GM12878 (cell line): ENCODE measurements at regions not wholly inside any gene's neighbourhood (a gene's known extent, or its start where the extent isn't known, plus 50 kb on each side); places are given as distances from the start of the nearest gene placed in this dataset.

ENCODE experiments used
- ATAC-seq: fragments of 200-7000 bp; cut with Tn5 transposase; 3 replicates; pipeline ENCODE4 v1.9.1; 2020; ENCODE audit warnings: mild to moderate bottlenecking, moderate library complexity
- BruUV-seq: library from RNA; stranded (reverse); fragments of 400-500 nt; replicated peaks from 2 replicates; lab custom pipeline; 2021; lab: Mats Ljungman, UMichigan
- CTCF ChIA-PET: fragments of 300-600 bp; sonication (Branson Sonifier 250); formaldehyde crosslinking; extraction: SDS; loops from one replicate; lab custom pipeline; 2021; ENCODE audit warnings: inconsistent platforms; lab: Yijun Ruan, JAX
- POLR2A ChIA-PET: fragments of 350-600 bp; formaldehyde crosslinking; extraction: SDS; loops from one replicate; lab custom pipeline; 2021; ENCODE audit warnings: inconsistent platforms; lab: Charles Lee
- RAD21 ChIA-PET: fragments of 300-600 bp; sonication (Branson Sonifier 250); formaldehyde crosslinking; loops from one replicate; lab custom pipeline; 2023; ENCODE audit warnings: antibody characterized with exemption; ENCODE audit not compliant: unreplicated experiment; lab: Charles Lee
- SMC1A ChIA-PET: fragments of 300-600 bp; sonication (Branson Sonifier 250); formaldehyde crosslinking; loops from one replicate; lab custom pipeline; 2023; ENCODE audit not compliant: unreplicated experiment, uncharacterized antibody; lab: Charles Lee
- DNase-seq: peaks from one replicate; pipeline ENCODE4 v3.0.0-alpha.2; 2011; ENCODE audit warnings: low read depth, low spot score
- FAIRE-seq: peaks from 3 replicates; lab custom pipeline; 2011; peaks lifted over from hg19 to GRCh38; lab: Jason Lieb, UNC
- H2AFZ ChIP-seq: 2 replicates; pipeline ENCODE4 v1.6.0; 2011; ENCODE audit warnings: low read depth, low read length, control low read depth; ENCODE audit not compliant: control insufficient read depth
- H3K27ac ChIP-seq: 2 replicates; pipeline ENCODE4 v1.5.1; 2011; ENCODE audit warnings: control low read depth; ENCODE audit not compliant: control insufficient read depth, insufficient read depth
- H3K27me3 ChIP-seq, 2 experiments: replicated peaks in 1 of 2; 2 replicates each; pipeline versions ENCODE4 v1.6.0 to v1.6.1; 2011; ENCODE audit warnings: low read length in 1 of 2; ENCODE audit not compliant: control insufficient read depth in 2 of 2, insufficient read depth in 2 of 2
- H3K36me3 ChIP-seq, 2 experiments: 2 replicates each; pipeline ENCODE4 v1.5.1; 2011; ENCODE audit warnings: low read length in 1 of 2; ENCODE audit not compliant: control insufficient read depth in 2 of 2, insufficient read depth in 2 of 2
- H3K4me1 ChIP-seq: 2 replicates; pipeline ENCODE4 v1.6.1; 2011; ENCODE audit warnings: mild to moderate bottlenecking, low read length, moderate library complexity, mixed read lengths; ENCODE audit not compliant: control insufficient read depth, insufficient read depth
- H3K4me2 ChIP-seq: 2 replicates; pipeline ENCODE4 v1.6.0; 2011; ENCODE audit warnings: control low read depth; ENCODE audit not compliant: control insufficient read depth, insufficient read depth
- H3K4me3 ChIP-seq: fragments of 200-600 bp; sonication (generic); 2 replicates; pipeline ENCODE4 v1.5.1; 2016
- H3K79me2 ChIP-seq: 2 replicates; pipeline ENCODE4 v1.6.0; 2011; ENCODE audit warnings: low read length; ENCODE audit not compliant: control insufficient read depth, insufficient read depth
- H3K9ac ChIP-seq: 2 replicates; pipeline ENCODE4 v1.8.0; 2011; ENCODE audit warnings: low read length, control low read depth, mixed read lengths; ENCODE audit not compliant: control insufficient read depth, insufficient read depth
- H3K9me3 ChIP-seq: replicated peaks from 3 replicates; pipeline ENCODE4 v1.5.1; 2011; ENCODE audit warnings: mild to moderate bottlenecking, low read length; ENCODE audit not compliant: control insufficient read depth, insufficient read depth
- H4K20me1 ChIP-seq: 2 replicates; pipeline ENCODE4 v1.6.0; 2011; ENCODE audit not compliant: control insufficient read depth, insufficient read depth
- NR2C1 ChIP-seq: fragments of 450-650 bp; IDR thresholded peaks from 2 replicates; pipeline ENCODE4 v1.6.1; 2017; ENCODE audit warnings: antibody characterized with exemption, mild to moderate bottlenecking, moderate library complexity
- NRF1 ChIP-seq: conservative IDR thresholded peaks from 2 replicates; pipeline ENCODE4 v1.6.1; 2011; ENCODE audit warnings: mild to moderate bottlenecking, low read depth, low read length, improper control_type of control experiment
- POLR2A ChIP-seq: IDR thresholded peaks from 2 replicates; pipeline ENCODE4 v1.6.1; 2011; ENCODE audit warnings: low read depth, mild to moderate bottlenecking, low read length
- RAD21 ChIP-seq: IDR thresholded peaks from 2 replicates; pipeline ENCODE4 v1.6.1; 2011; ENCODE audit warnings: mild to moderate bottlenecking, low read depth, low read length, moderate library complexity; ENCODE audit not compliant: insufficient read depth
- SPI1 ChIP-seq: IDR thresholded peaks from 2 replicates; pipeline ENCODE4 v1.6.1; 2011; ENCODE audit warnings: low read depth, mild to moderate bottlenecking, low read length, moderate library complexity, borderline replicate concordance; ENCODE audit not compliant: insufficient read depth
- TCF3 ChIP-seq: IDR thresholded peaks from 2 replicates; pipeline ENCODE4 v1.6.1; 2012; ENCODE audit warnings: low read depth, mild to moderate bottlenecking, low read length, borderline replicate concordance; ENCODE audit not compliant: insufficient read depth
- WGBS: methylation state at CpG from one replicate; pipeline ENCODE4 v1.1.6; 2016; ENCODE audit warnings: low lambda C conversion rate; ENCODE audit not compliant: insufficient replicate concordance, insufficient coverage; ENCODE audit errors: missing lambda C conversion rate; 5-methylcytosine and 5-hydroxymethylcytosine counted together
- in situ Hi-C: fragments of 300-500 bp; cut with MboI; formaldehyde crosslinking; loops from 9 replicates; pipeline ENCODE4 v1.14.3; 2018; ENCODE audit warnings: mixed read lengths
- intact Hi-C: fragments of 100-400 bp; cut with micrococcal nuclease; formaldehyde crosslinking; loops from one replicate; pipeline ENCODE4 v1.14.2; 2022; ENCODE audit not compliant: unreplicated experiment
- TF ChIP-seq, protein P1 (sequence below): fragments of 450-650 bp; IDR thresholded peaks from 2 replicates; pipeline ENCODE4 v1.6.1; 2017; ENCODE audit warnings: mild to moderate bottlenecking, moderate library complexity

DNA sequence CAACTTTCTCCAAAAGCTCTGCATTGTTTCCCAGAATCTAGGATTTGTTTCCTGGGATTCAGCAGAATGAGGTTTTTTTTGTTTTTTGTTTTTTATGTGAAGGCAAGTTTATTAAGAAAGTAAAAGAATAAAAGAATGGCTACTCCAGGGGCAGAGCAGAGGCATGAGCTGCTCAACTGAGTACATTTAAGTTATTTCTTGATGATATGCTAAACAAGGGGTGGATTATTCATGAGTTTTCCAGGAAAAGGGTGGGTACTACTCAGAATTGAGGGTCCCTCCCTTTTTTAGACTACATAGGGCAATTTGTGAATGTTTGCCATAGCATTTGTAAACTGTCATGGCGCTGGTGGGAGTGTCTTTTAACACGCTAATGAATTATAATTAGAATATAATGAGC is 292.5 kb upstream of the SGK1 start:
- SMC1A ChIA-PET: interaction anchor here (2.1 kb wide), 1 partner anchor 330 kb away, joined by 6 read pairs; no protein-coding TSS in a partner anchor
- ATAC-seq (no peak), FAIRE-seq (no peak), DNase-seq (no peak)
- H3K79me2 ChIP-seq: no peaks in the 10 kb centered on the region
- CTCF ChIA-PET: interaction anchor here (1.1 kb wide), 2 partner anchors 10 to 453 kb away, joined by 3 to 4 read pairs; no protein-coding TSS in a partner anchor
- no peak for TF ChIP-seq NR2C1
- no peak for TF ChIP-seq NRF1
- TF ChIP-seq SPI1: no peak
- TF ChIP-seq, protein P1, sequence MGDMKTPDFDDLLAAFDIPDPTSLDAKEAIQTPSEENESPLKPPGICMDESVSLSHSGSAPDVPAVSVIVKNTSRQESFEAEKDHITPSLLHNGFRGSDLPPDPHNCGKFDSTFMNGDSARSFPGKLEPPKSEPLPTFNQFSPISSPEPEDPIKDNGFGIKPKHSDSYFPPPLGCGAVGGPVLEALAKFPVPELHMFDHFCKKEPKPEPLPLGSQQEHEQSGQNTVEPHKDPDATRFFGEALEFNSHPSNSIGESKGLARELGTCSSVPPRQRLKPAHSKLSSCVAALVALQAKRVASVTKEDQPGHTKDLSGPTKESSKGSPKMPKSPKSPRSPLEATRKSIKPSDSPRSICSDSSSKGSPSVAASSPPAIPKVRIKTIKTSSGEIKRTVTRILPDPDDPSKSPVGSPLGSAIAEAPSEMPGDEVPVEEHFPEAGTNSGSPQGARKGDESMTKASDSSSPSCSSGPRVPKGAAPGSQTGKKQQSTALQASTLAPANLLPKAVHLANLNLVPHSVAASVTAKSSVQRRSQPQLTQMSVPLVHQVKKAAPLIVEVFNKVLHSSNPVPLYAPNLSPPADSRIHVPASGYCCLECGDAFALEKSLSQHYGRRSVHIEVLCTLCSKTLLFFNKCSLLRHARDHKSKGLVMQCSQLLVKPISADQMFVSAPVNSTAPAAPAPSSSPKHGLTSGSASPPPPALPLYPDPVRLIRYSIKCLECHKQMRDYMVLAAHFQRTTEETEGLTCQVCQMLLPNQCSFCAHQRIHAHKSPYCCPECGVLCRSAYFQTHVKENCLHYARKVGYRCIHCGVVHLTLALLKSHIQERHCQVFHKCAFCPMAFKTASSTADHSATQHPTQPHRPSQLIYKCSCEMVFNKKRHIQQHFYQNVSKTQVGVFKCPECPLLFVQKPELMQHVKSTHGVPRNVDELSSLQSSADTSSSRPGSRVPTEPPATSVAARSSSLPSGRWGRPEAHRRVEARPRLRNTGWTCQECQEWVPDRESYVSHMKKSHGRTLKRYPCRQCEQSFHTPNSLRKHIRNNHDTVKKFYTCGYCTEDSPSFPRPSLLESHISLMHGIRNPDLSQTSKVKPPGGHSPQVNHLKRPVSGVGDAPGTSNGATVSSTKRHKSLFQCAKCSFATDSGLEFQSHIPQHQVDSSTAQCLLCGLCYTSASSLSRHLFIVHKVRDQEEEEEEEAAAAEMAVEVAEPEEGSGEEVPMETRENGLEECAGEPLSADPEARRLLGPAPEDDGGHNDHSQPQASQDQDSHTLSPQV: no peak
- no peak for TF ChIP-seq TCF3
- no peak for TF ChIP-seq RAD21
- TF ChIP-seq POLR2A: no peak
- H3K4me1 ChIP-seq: no peaks in the 10 kb centered on the region
- POLR2A ChIA-PET: no interaction called here
- H3K27me3 ChIP-seq: no peaks in the 10 kb centered on the region
- WGBS: 24% methylated on average over 2 of the region's 2 CpGs
- no peak overlapping the region for H3K4me3 ChIP-seq
- no peaks in the 10 kb centered on the region for H3K9me3 ChIP-seq
- RAD21 ChIA-PET: no interaction called here
- H3K4me2 ChIP-seq: no peak overlapping the region
- in situ Hi-C loops (no loop called here), intact Hi-C loops (no loop called here)
- H4K20me1 ChIP-seq: no peaks in the 10 kb centered on the region
- no peak overlapping the region for H3K27ac ChIP-seq
- no TSS peak for BruUV-seq
- H2AFZ ChIP-seq: no peak overlapping the region
- no peaks in the 10 kb centered on the region for H3K36me3 ChIP-seq
- H3K9ac ChIP-seq: no peak overlapping the region
